Neural crest cell (in vitro differentiated cells): ENCODE measurements at regions not wholly inside any gene's neighbourhood (a gene's known extent, or its start where the extent isn't known, plus 50 kb on each side); places are given as distances from the start of the nearest gene placed in this dataset.

Experiments
- DNase-seq: peaks from one replicate; pipeline ENCODE4 v3.0.0; 2021; ENCODE audit warnings: low read depth, mixed read lengths, low spot score
- H3K27ac Mint-ChIP-seq: one replicate; pipeline ENCODE4 v1.8.0; 2021; ENCODE audit warnings: mild to moderate bottlenecking, mixed read lengths; ENCODE audit not compliant: unreplicated experiment
- H3K27me3 Mint-ChIP-seq: 2 replicates; pipeline ENCODE4 v1.8.0; 2021; ENCODE audit warnings: low read depth, mild to moderate bottlenecking, mixed read lengths
- H3K36me3 Mint-ChIP-seq: 2 replicates; pipeline ENCODE4 v1.8.0; 2021; ENCODE audit warnings: low read depth, mild to moderate bottlenecking, mixed read lengths
- H3K4me1 Mint-ChIP-seq: 2 replicates; pipeline ENCODE4 v1.8.0; 2021; ENCODE audit warnings: mixed read lengths
- H3K4me3 Mint-ChIP-seq: one replicate; pipeline ENCODE4 v1.8.0; 2021; ENCODE audit warnings: mild to moderate bottlenecking, mixed read lengths
- H3K9me3 Mint-ChIP-seq: 2 replicates; pipeline ENCODE4 v1.8.0; 2021; ENCODE audit warnings: mixed read lengths
- TF ChIP-seq, protein P1 (sequence below): fragments of 200-600 bp; sonication (generic); conservative IDR thresholded peaks from 2 replicates; pipeline ENCODE4 v1.5.0; 2021; ENCODE audit warnings: antibody characterized with exemption, mild to moderate bottlenecking

DNA sequence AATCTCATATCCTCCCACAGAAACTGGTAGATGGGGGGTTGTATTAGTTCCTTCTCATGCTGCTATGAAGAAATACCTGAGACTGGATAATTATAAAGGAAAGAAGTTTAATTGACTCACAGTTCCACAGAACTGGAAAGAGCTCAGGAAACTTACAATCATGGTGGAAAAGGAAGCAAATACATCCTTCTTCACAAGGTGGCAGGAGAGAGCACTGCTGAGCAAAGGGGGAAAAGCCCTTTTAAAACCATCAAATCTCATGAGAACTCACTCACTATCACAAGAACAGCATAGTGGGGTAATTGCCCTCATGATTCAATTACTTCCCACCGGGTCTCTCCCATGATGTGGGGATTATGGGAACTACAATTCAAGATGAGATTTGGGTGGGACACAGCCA, 250.5 kb upstream of the GPRIN3 start:
- TF ChIP-seq, protein P1, sequence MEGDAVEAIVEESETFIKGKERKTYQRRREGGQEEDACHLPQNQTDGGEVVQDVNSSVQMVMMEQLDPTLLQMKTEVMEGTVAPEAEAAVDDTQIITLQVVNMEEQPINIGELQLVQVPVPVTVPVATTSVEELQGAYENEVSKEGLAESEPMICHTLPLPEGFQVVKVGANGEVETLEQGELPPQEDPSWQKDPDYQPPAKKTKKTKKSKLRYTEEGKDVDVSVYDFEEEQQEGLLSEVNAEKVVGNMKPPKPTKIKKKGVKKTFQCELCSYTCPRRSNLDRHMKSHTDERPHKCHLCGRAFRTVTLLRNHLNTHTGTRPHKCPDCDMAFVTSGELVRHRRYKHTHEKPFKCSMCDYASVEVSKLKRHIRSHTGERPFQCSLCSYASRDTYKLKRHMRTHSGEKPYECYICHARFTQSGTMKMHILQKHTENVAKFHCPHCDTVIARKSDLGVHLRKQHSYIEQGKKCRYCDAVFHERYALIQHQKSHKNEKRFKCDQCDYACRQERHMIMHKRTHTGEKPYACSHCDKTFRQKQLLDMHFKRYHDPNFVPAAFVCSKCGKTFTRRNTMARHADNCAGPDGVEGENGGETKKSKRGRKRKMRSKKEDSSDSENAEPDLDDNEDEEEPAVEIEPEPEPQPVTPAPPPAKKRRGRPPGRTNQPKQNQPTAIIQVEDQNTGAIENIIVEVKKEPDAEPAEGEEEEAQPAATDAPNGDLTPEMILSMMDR = peak; percentile 58
- H3K4me1 Mint-ChIP-seq = peaks cover 10% of the 10 kb centered on the region
- no peak overlapping the region for H3K4me3 Mint-ChIP-seq
- DNase-seq = no peak
- no peak overlapping the region for H3K27ac Mint-ChIP-seq
- H3K36me3 Mint-ChIP-seq = no peaks in the 10 kb centered on the region
- no peaks in the 10 kb centered on the region for H3K9me3 Mint-ChIP-seq
- no peaks in the 10 kb centered on the region for H3K27me3 Mint-ChIP-seq

DNA sequence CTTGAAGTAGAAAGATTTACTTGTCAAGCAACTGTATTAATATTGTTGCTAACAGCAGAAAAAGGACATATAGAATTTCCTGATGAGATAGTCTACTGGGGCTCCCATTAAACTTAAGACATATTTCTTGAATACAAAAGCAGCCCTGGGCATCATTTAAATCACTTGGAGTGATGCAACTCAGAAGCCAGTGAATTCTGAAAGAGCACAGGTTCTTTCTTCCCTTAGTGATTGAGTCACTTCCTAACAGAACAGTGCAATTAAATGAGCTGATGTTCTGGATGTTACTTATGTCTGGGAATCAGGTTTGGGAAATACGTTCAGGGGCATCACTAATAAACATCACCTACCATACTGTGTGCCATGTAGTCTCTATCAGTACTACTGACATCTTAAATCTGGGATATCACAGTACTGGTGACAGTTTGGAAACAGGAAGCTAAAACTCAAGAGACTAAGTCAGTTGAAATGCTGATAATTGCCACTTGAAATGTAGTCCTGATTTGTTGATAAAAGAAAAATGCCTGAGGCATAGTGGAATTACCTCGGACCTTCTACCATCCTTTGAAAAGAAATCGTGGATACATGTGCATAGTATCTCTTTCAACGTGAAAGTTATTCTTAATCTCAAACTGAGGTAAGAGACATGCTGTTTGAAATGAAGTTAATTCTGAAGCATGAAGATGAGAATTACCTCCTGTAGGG, 249.2 kb upstream of the GPRIN3 start:
- peaks cover 10% of the 10 kb centered on the region for H3K4me1 Mint-ChIP-seq
- no peaks in the 10 kb centered on the region for H3K9me3 Mint-ChIP-seq
- TF ChIP-seq, protein P1 = no peak
- H3K27ac Mint-ChIP-seq = no peak overlapping the region
- H3K27me3 Mint-ChIP-seq = no peaks in the 10 kb centered on the region
- no peak overlapping the region for H3K4me3 Mint-ChIP-seq
- no peaks in the 10 kb centered on the region for H3K36me3 Mint-ChIP-seq
- no peak for DNase-seq

DNA sequence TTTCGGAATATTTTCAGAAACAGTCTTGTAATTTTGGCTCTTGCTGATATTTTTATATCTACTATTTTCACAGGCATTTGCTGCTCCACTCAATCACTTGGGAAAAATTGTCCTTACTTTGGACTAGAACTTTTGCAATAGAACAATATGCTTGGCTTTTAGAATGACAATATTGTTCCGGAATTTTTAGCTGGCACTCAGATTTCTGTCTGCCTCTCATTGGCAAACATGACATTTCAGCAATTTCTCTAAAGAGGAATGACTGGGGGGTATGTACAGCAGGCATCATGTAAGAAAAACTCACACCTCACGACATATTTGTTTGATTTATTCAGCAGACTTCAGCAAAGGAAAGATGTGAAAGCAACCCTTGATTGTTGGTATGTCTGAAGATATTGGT, 243.6 kb upstream of the GPRIN3 start:
- no peaks in the 10 kb centered on the region for H3K27me3 Mint-ChIP-seq
- H3K36me3 Mint-ChIP-seq = peaks cover 2% of the 10 kb centered on the region
- DNase-seq = no peak
- no peak overlapping the region for H3K4me3 Mint-ChIP-seq
- peaks cover 7% of the 10 kb centered on the region for H3K9me3 Mint-ChIP-seq
- TF ChIP-seq, protein P1 = no peak
- H3K4me1 Mint-ChIP-seq = no peaks in the 10 kb centered on the region
- H3K27ac Mint-ChIP-seq = no peak overlapping the region

DNA sequence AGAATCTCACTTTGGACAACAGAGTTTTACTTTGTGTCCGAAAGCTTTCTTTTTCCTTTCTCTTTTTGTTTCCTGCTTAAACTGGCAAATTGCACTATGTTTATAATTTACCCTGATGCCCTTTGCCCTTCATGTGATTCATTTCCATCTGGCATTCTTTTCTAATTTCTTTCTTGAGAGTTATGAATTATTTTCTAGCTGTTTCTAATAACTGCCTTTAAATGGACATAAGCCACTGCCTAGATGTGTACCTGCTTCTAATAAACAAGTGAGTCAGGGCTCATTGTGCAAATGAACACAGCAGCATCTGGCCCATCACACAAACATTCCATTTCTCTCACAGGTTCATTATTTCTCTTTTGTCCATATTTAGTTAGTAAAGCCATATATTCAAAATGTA, 242.3 kb upstream of the GPRIN3 start:
- Mint-ChIP-seq H3K4me3 (no peak overlapping the region), H3K36me3 (peaks cover 2% of the 10 kb centered on the region), H3K27ac (no peak overlapping the region), H3K4me1 (no peaks in the 10 kb centered on the region), H3K27me3 (no peaks in the 10 kb centered on the region), H3K9me3 (peaks cover 7% of the 10 kb centered on the region)
- no peak for DNase-seq
- TF ChIP-seq, protein P1 = no peak

DNA sequence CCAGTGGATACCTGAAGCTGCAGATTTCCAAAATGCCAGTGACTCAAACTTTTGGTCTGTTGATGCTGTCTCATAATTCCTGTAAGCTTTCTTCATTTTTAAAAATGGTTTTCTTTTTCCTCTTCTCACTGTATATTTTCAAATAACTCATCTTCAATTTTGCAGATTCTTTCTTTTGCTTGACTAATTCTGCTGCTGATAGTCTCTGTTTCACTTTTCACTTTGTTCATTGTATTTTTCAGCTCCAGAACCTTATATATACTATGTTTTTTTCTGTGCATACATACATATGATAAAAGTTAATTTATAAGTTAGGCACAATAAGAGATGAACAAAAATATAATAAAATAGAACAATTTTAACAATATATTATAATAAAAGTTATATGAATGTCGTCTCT, 237.7 kb upstream of the GPRIN3 start:
- Mint-ChIP-seq H3K4me3 (no peak overlapping the region), H3K36me3 (peaks cover 2% of the 10 kb centered on the region), H3K9me3 (peaks cover 15% of the 10 kb centered on the region), H3K4me1 (peaks cover 6% of the 10 kb centered on the region), H3K27ac (no peak overlapping the region), H3K27me3 (no peaks in the 10 kb centered on the region)
- no peak for DNase-seq
- TF ChIP-seq, protein P1 = no peak
